Dendritic cell treated with granulocyte-macrophage colony-stimulating factor and Interleukin-4, amounts not matched to agents 40 ng/mL and 50 ng/mL, for 4 days (primary cell): ENCODE measurements at regions not wholly inside any gene's neighbourhood (a gene's known extent, or its start where the extent isn't known, plus 50 kb on each side); places are given as distances from the start of the nearest gene placed in this dataset.
"Not testable (repeated sequence)": the region's sequence is repeated elsewhere in the genome, so short reads cannot be mapped to it uniquely, and the experiment has no call there.

ENCODE experiments used
- H3K27ac Mint-ChIP-seq: one replicate; pipeline ENCODE4 v1.8.0; 2022; ENCODE audit warnings: mild to moderate bottlenecking, mixed read lengths
- H3K27me3 Mint-ChIP-seq: one replicate; pipeline ENCODE4 v1.8.0; 2022; ENCODE audit warnings: mild to moderate bottlenecking, mixed read lengths
- H3K36me3 Mint-ChIP-seq: one replicate; pipeline ENCODE4 v1.8.0; 2022; ENCODE audit warnings: low read depth, mixed read lengths
- H3K4me1 Mint-ChIP-seq: one replicate; pipeline ENCODE4 v1.8.0; 2022; ENCODE audit warnings: low read depth, mixed read lengths
- H3K4me3 Mint-ChIP-seq: one replicate; pipeline ENCODE4 v1.8.0; 2022; ENCODE audit warnings: mild to moderate bottlenecking, moderate library complexity, mixed read lengths
- H3K9me3 Mint-ChIP-seq: one replicate; pipeline ENCODE4 v1.8.0; 2022; ENCODE audit warnings: mixed read lengths
- intact Hi-C: fragments of 100-400 bp; cut with micrococcal nuclease; formaldehyde crosslinking; loops from one replicate; pipeline ENCODE4 v1.15.0; 2022

- no peaks in the 10 kb centered on the region for H3K27me3 Mint-ChIP-seq
- H3K9me3 Mint-ChIP-seq: peaks cover 6% of the 10 kb centered on the region
These were observed 404.2 kb upstream of the SGCG start for GRCh38 chr13:22776394-22777186.

GRCh38 chr13:22777207-22777606 lies 403.6 kb upstream of the SGCG start:
- Mint-ChIP-seq H3K4me3 (no peak overlapping the region), H3K36me3 (no peaks in the 10 kb centered on the region), H3K27ac (no peak overlapping the region), H3K27me3 (no peaks in the 10 kb centered on the region), H3K4me1 (no peaks in the 10 kb centered on the region), H3K9me3 (peaks cover 6% of the 10 kb centered on the region)
- intact Hi-C loops: no loop called here

More at GRCh38 chr13:22776394-22777186, 404.2 kb upstream of the SGCG start:
- no peaks in the 10 kb centered on the region for H3K4me1 Mint-ChIP-seq
- H3K4me3 Mint-ChIP-seq: no peak overlapping the region
- H3K36me3 Mint-ChIP-seq: no peaks in the 10 kb centered on the region
- H3K27ac Mint-ChIP-seq: no peak overlapping the region
- intact Hi-C loops: no loop called here

- intact Hi-C loops: no loop called here
- no peaks in the 10 kb centered on the region for H3K36me3 Mint-ChIP-seq
These were observed 391.7 kb upstream of the SGCG start for GRCh38 chr13:22789027-22789593.

GRCh38 chr13:22789916-22790315 lies 390.9 kb upstream of the SGCG start:
- Mint-ChIP-seq H3K27me3 (no peaks in the 10 kb centered on the region), H3K27ac (no peak overlapping the region), H3K4me1 (no peaks in the 10 kb centered on the region), H3K36me3 (no peaks in the 10 kb centered on the region), H3K9me3 (no peaks in the 10 kb centered on the region), H3K4me3 (no peak overlapping the region)
- intact Hi-C loops: loop anchor here (5.0 to 10.0 kb wide), 2 partner anchors 515 to 1153 kb away; no protein-coding TSS in a partner anchor

More at GRCh38 chr13:22789027-22789593, 391.7 kb upstream of the SGCG start:
- Mint-ChIP-seq H3K27ac (no peak overlapping the region), H3K27me3 (no peaks in the 10 kb centered on the region), H3K4me3 (no peak overlapping the region), H3K4me1 (no peaks in the 10 kb centered on the region), H3K9me3 (no peaks in the 10 kb centered on the region)

- intact Hi-C loops: loop anchor here (5.0 to 10.0 kb wide), 2 partner anchors 519 to 1156 kb away; no protein-coding TSS in a partner anchor
- Mint-ChIP-seq H3K36me3 (no peaks in the 10 kb centered on the region), H3K27ac (no peak overlapping the region), H3K4me3 (no peak overlapping the region), H3K4me1 (peaks cover 5% of the 10 kb centered on the region), H3K27me3 (peaks cover 5% of the 10 kb centered on the region), H3K9me3 (peaks cover 2% of the 10 kb centered on the region)
These were observed 387.1 kb upstream of the SGCG start for GRCh38 chr13:22793598-22794134.

GRCh38 chr13:22800526-22801401 lies 380.0 kb upstream of the SGCG start:
- Mint-ChIP-seq H3K27ac (peak overlapping the region; percentile 63), H3K36me3 (no peaks in the 10 kb centered on the region), H3K9me3 (peaks cover 18% of the 10 kb centered on the region), H3K4me1 (peaks cover 27% of the 10 kb centered on the region), H3K4me3 (no peak overlapping the region), H3K27me3 (peaks cover 22% of the 10 kb centered on the region)
- intact Hi-C loops: loop anchor here (5.0 to 10.0 kb wide), 3 partner anchors 347 to 686 kb away; no protein-coding TSS in a partner anchor

GRCh38 chr13:22801402-22802003 lies 379.3 kb upstream of the SGCG start:
- H3K27ac Mint-ChIP-seq: peak overlapping the region; percentile 36
- peaks cover 23% of the 10 kb centered on the region for H3K27me3 Mint-ChIP-seq
- intact Hi-C loops: loop anchor here (5.0 to 10.0 kb wide), 3 partner anchors 346 to 687 kb away; no protein-coding TSS in a partner anchor
- H3K36me3 Mint-ChIP-seq: no peaks in the 10 kb centered on the region
- H3K4me1 Mint-ChIP-seq: peaks cover 27% of the 10 kb centered on the region
- H3K9me3 Mint-ChIP-seq: peaks cover 18% of the 10 kb centered on the region
- H3K4me3 Mint-ChIP-seq: no peak overlapping the region

- H3K4me3 Mint-ChIP-seq: no peak overlapping the region
- no peaks in the 10 kb centered on the region for H3K4me1 Mint-ChIP-seq
- intact Hi-C loops: no loop called here
- no peak overlapping the region for H3K27ac Mint-ChIP-seq
- no peaks in the 10 kb centered on the region for H3K9me3 Mint-ChIP-seq
- peaks cover 3% of the 10 kb centered on the region for H3K27me3 Mint-ChIP-seq
- no peaks in the 10 kb centered on the region for H3K36me3 Mint-ChIP-seq
These were observed 368.0 kb upstream of the SGCG start for GRCh38 chr13:22812793-22813192.

- H3K27ac Mint-ChIP-seq, H3K4me1 Mint-ChIP-seq, intact Hi-C loops, H3K9me3 Mint-ChIP-seq, H3K27me3 Mint-ChIP-seq, H3K4me3 Mint-ChIP-seq, H3K36me3 Mint-ChIP-seq: not testable (repeated sequence)
These were observed 367.0 kb upstream of the SGCG start for GRCh38 chr13:22813531-22814377.

- H3K27ac Mint-ChIP-seq, intact Hi-C loops, H3K36me3 Mint-ChIP-seq, H3K4me3 Mint-ChIP-seq, H3K9me3 Mint-ChIP-seq, H3K4me1 Mint-ChIP-seq, H3K27me3 Mint-ChIP-seq: not testable (repeated sequence)
These were observed 366.3 kb upstream of the SGCG start for GRCh38 chr13:22814433-22814832.

GRCh38 chr13:22821589-22821988 lies 359.2 kb upstream of the SGCG start:
- no peak overlapping the region for H3K27ac Mint-ChIP-seq
- no peaks in the 10 kb centered on the region for H3K4me1 Mint-ChIP-seq
- intact Hi-C loops: no loop called here
- H3K36me3 Mint-ChIP-seq: no peaks in the 10 kb centered on the region
- H3K4me3 Mint-ChIP-seq: no peak overlapping the region
- H3K9me3 Mint-ChIP-seq: peaks cover 9% of the 10 kb centered on the region
- H3K27me3 Mint-ChIP-seq: peaks cover 2% of the 10 kb centered on the region

- H3K27ac Mint-ChIP-seq: no peak overlapping the region
- H3K4me3 Mint-ChIP-seq: no peak overlapping the region
- peaks cover 2% of the 10 kb centered on the region for H3K27me3 Mint-ChIP-seq
- peaks cover 4% of the 10 kb centered on the region for H3K9me3 Mint-ChIP-seq
- no peaks in the 10 kb centered on the region for H3K4me1 Mint-ChIP-seq
- intact Hi-C loops: no loop called here
- H3K36me3 Mint-ChIP-seq: no peaks in the 10 kb centered on the region
These were observed 355.6 kb upstream of the SGCG start for GRCh38 chr13:22825186-22825585.

- Mint-ChIP-seq H3K36me3 (no peaks in the 10 kb centered on the region), H3K9me3 (no peaks in the 10 kb centered on the region), H3K27ac (no peak overlapping the region), H3K4me3 (no peak overlapping the region), H3K27me3 (no peaks in the 10 kb centered on the region), H3K4me1 (no peaks in the 10 kb centered on the region)
- intact Hi-C loops: no loop called here
These were observed 352.7 kb upstream of the SGCG start for GRCh38 chr13:22828081-22828480.
